NCI-H1436 treated with DMSO at 0.1 percent for 48 hours (cell line): ENCODE measurements at regions not wholly inside any gene's neighbourhood (a gene's known extent, or its start where the extent isn't known, plus 50 kb on each side); places are given as distances from the start of the nearest gene placed in this dataset.
"Not testable (repeated sequence)": the region's sequence is repeated elsewhere in the genome, so short reads cannot be mapped to it uniquely, and the experiment has no call there.

Experiments used
- DNase-seq: peaks from one replicate; lab custom pipeline; 2025; lab: John Stamatoyannopoulos, UW

DNA sequence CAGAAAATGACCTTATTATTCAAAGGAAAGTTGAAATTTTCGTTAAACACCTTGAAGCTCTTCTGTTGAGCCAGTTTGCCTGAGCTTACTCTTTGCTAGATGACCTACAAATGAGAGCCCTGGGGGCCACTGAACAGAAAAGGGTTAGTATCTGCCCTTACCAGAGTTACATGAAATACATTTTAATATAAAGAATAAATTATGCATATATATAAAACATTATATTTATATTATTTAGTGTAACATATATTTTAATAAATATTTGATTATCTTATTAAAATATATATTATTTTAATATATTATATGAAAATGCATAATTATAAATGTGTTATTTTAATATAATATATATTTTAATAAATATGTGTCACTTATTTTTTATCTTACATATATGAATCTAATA lies 628.4 kb upstream of the TPK1 start:
- no peak for DNase-seq

DNA sequence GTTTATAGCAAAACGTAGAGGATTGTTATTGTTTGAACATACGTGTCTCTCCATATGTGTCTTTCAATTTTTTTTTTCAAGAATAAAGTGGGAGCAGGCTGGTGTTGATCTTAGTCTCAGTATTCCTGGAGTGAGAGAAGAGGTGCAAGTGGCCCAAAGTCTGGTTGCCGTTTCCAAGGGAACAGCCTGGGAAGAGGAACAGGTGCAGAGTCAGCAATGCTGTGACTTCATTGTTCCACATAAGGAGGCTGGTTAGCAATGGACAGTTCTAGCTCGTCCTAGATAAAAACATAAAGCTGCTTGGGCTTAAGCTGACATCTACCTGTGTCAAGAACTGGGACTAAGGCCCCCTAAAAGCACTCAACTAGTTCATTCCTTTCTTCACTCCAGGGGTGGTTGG lies 626.6 kb upstream of the TPK1 start:
- no peak for DNase-seq

DNA sequence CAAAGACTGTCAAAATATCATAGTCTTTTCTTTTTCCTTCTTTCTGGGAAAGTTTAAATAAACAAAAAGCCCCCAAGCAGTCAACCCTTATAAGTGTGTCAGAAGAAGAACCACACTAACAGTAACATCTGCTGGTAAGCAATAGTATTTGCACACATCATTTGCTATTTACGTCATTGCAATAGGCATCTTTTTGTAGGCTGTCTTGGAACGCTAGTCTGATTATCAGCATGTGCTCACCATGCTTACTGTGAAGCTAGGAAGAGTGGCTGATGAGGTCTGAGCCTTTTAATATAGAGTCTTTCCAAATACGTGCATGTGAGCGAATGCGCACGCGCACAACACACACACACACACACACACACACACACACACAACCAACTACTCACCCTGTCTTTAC lies 599.0 kb upstream of the TPK1 start:
- no peak for DNase-seq

DNA sequence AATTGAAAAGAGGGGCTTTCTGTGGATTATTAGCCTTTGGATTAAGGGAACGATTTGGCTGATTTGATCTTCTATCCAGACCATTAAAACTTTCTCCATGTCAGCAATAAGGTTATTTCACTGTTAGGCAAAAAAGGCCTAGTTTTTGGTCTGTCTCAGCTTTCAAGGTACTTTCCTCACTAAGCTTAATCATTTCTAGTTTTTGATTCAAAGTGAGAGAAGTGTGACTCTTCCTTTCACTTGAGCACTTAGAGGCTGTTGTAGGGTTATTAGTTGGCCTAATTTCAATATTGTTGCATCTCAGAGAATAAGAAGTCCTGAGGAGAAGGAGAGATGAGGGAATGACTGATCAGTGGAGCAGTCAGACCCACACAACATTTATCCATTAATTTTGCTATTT lies 596.0 kb upstream of the TPK1 start:
- no peak for DNase-seq

DNA sequence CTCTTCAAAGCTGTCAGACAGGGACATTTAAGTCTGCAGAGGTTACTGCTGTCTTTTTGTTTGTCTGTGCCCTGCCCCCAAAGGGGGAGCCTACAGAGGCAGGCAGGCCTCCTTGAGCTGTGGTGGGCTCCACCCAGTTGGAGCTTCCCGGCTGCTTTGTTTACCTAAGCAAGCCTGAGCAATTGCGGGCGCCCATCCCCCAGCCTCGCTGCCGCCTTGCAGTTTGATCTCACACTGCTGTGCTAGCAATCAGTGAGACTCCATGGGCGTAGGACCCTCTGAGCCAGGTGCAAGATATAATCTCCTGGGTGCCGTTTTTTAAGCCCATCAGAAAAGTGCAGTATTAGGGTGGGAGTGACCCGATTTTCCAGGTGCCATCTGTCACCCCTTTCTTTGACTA lies 582.6 kb upstream of the TPK1 start:
- DNase-seq: not testable (repeated sequence)

DNA sequence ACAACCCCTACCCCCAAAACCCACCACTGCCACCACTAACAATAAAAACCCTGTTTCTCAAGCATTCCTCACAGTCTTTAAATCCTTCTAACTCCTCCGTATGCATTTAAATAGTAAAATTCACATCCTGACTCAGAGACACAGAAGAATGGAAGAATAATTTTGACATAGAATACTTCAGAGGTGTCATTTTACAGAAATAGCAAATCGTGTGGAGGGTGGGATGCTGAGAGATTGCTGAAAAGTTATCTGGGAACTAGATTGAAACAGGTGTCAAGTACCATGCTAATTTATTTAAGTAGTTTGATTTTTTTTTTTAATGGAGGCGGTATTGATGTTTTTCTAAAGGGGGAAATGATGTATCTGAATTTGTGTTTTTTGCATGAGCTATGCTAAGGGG lies 575.2 kb upstream of the TPK1 start:
- no peak for DNase-seq

DNA sequence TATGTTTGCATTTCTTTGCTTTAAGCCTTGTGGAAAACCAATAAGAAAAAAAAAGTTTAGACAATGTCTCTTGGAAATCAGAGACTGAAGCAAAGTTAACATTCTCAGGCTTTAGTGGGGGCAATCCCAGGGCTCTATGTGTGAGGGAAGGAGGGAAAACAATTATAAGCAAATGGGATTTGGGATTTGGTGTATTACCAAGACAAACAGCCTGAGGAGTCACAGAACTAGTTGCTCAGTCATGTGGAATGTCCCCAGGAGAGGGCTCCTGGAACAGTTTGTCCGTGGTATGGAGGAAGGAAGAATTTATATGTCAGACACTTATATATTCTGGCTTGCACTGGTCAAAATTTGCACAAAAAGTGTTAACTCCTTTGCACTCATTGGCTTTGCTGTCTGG lies 562.9 kb upstream of the TPK1 start:
- DNase-seq: no peak

DNA sequence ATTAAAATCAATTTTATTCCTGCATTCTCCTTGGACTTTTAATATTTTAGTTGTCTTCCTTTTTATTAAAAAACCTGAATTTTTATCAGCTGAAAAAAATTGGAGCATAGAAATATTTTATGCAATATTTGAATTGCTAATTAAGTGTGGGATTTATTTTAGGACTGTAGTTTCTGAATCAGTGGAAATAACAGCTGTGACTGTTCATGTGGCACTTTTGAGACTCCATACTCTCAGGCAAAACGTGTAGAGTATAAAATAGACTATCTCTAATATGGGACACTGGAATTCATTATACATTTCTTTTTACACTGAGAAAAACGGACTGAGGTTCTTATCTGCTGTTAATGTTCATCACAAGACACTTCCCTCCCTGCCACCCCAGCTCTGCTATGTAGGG lies 558.3 kb upstream of the TPK1 start:
- DNase-seq: no peak

- DNase-seq: no peak
These were observed 546.9 kb upstream of the TPK1 start for GRCh38 chr7:145382762-145383161.

DNA sequence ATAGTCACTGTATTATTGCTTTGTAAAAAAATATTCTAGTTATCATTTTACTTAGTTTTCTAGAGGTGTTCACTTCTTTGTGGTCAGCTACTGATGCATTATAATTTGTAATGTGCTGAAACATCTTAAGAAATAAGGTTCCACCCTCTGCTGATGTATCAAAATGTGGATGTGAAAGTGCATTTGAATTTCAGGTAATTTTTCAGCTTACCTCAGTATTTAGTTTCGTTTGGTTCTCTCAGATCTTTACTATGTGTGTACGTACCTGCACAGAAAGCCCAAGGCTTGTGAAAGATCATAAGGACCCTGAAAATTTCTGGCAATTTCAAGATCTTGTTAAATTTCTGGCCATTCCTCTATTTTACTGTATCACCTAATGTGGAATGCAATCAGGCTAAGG lies 542.3 kb upstream of the TPK1 start:
- DNase-seq: no peak

DNA sequence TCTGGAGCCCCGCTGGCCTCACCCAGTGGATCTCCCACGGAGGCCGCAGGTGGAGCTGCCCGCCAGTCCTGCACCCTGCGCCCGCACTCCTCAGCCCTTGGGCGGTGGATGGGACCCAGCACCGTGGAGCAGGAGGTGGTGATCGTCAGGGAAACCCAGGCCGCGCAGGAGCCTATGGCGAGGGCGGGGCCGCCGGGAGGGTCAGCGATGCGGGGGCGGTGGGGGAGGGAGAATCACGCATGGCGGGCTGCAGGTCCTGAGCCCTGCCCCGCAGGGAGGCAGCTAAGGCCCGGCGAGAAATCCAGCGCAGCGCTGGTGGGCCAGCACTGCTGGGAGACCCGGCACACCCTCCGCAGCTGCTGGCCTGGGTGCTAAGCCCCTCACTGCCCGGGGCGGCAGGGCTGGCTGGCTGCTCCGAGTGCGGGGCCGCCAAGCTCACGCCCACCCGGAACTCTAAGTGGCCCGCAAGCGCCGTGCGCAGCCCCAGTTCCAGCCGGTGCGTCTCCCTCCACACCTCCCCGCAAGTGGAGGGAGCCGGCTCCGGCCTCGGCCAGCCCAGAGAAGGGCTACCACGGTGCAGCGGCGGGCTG lies 524.8 kb upstream of the TPK1 start:
- DNase-seq: no peak

- no peak for DNase-seq
These were observed 514.5 kb upstream of the TPK1 start for GRCh38 chr7:145350334-145350733.

- not testable (repeated sequence) for DNase-seq
These were observed 513.6 kb upstream of the TPK1 start for GRCh38 chr7:145349452-145349851.

DNA sequence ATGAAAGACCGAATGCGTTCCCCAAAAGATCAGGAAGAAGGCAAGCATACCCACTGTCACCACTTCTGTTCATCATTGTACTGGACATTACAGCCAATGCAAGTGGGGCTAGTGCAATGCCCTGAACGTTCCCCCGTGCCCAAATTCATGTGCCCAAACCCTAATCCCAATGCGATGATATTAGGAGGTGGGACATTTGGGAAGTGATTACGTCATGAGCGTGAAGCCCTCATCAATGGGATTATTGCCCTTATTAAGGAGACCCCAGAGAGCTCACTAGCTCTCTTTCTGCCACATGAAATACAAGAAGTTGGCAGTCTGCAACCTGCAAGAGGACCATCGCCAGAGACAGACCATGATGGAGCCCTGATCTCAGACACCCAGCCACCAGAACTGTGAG lies 511.4 kb upstream of the TPK1 start:
- no peak for DNase-seq

DNA sequence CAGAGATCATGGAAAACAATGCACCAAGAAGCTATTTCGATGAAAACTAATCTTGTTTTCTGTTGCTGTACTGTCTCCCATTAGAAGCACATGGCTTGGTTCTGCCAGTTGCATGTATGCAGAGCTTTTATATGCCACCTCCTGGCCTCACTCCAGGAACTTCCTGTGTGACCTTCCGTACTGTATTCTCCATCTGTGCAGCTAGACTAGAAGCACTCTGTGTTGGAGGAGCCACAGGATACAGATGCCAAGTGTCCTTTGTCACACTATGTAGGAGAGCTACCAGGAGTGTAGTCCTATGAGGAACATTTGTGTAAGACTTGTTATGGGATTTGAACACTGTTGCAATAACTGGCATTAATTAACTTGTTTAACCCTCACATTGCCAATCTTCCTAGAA lies 503.5 kb upstream of the TPK1 start:
- no peak for DNase-seq

DNA sequence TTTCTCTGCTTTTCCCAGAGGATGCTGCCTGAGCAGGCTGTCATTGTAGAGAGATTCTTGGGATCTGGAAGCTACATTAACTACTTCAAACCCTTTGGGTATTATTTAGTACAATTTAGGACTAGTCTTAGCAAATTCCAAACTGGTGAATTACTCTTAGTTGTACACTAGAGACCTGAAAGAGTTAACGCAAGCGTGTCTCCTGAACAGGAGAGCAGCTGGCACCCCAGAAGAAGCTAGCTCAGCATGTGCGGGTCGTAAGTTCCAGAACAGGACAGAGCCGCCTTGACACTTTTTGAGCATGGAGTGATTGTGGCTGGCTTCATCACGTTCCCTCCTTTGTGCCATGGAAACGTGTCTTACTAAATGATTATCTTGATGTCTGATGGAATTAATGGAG lies 495.7 kb upstream of the TPK1 start:
- DNase-seq: no peak

GRCh38 chr7:145331076-145331475 lies 495.2 kb upstream of the TPK1 start:
- no peak for DNase-seq

DNA sequence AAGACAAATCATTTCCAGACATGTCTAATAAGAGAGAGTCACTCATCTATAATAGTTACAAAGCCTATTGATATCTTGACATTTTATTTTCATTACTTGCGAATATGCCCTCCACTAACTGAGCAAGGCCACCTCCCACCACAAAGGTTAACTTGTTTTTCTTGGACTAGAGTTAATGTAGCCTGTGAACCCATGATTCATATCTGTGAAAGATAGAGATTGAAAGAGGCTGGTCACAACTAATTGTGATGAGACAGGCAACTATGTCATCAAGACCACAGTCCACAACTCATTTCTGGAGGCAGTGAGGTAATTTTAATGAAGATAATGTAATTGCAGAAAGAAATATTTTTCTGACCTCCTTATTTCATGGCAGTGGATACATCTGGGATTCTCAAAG lies 491.8 kb upstream of the TPK1 start:
- DNase-seq: no peak

GRCh38 chr7:145324081-145324480 lies 488.2 kb upstream of the TPK1 start:
- no peak for DNase-seq

DNA sequence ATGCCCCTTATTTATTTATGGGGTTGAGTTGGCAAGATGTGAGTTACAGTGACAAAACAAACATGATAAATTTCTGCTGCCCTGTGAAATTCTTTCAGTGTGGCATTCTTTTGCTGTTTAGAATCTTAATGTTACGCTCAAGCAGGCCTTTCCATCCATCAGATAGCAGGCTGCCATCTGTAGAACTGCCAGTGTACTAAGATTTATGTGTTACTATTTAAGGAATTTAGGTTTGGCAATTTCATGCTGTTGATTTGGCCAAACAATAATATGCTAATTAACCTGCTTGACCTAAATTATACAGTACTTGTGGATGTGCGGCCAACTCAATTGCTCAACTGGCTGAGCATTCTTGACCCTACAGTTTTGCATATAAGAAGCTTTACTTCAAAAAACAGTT lies 477.7 kb upstream of the TPK1 start:
- no peak for DNase-seq

- DNase-seq: no peak
These were observed 457.9 kb upstream of the TPK1 start for GRCh38 chr7:145293754-145294153.

DNA sequence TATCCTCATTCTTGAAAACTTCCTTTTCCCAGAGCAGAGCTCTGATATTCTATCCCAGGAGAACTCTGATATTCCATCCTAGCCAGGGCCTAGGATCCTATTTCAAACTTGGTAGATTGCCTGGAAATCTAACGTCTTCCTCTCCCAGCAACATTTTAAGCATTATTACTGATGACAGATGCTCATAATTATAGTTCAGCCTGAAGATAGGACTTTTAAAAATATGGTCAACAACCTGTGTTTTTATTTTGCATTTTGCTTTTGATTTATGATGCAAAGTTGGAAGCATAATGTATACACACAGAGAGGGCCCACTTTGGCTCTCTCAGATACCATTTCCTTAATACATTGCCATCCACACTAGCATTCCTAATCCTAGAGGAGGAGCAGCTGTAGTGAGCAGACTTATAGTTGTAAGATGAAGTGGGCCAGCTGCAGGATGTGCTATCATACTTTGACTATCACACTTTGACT lies 457.4 kb upstream of the TPK1 start:
- no peak for DNase-seq

DNA sequence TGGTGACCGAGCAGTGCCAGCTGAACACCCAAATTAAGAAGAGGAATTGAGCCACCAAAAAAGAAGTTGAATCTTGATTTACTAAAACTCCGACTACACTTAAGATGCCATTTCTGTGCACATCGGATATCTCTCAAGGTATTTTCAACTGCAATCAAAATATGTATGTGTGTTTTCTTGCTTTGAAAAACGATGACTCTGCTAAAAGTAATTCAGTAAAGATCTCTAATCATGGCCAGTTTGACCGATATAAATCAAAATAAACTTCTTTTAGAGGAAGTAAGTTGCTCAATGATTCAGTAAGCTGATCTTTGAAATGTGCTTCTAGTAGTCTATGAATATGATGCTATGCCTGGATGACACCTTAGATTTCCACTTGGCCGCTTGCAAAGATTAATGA lies 453.5 kb upstream of the TPK1 start:
- no peak for DNase-seq

DNA sequence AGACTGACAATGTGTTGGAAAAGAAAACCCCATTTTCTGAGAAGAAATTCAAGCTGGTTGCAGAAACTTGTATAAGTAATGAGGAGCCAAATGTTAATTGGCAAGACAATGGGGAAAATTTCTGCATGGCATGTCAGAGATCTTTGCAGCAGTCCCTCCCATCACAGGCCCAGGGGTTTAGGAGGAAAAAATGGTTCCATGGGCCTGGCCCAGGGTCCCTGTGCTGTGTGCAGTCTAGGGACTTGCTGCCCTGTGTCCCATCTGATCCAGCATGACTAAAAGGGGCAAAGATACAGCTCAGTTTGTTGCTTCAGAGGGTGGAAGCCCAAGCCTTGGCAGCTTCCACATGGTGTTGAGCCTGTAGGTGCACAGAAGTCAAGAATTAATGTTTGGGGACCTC lies 440.3 kb upstream of the TPK1 start:
- no peak for DNase-seq
